ENCODE measurements at regions not wholly inside any gene's neighbourhood (a gene's known extent, or its start where the extent isn't known, plus 50 kb on each side); places are given as distances from the start of the nearest gene placed in this dataset.

DNA sequence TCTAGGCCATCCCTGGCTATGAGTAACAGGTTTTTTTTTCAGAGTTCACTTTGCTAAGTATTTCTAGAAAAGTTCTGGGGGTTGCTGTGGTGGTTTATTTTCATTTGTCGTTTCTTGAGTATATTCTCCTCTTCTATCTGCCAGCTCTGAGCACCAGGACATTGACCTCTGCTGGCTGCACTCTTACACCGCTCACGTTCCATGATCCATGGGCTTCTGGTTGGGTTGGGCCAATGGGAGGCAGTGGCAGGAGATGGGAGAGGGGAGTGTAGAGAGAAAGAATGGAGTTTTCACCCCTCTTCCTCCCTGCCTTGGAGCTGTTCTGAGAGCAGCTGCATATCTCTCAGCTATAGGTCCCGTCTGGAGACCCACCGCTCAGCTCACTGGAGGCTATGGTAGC lies 161.0 kb upstream of the ATXN1 start:
- TF ChIP-seq, protein P1, sequence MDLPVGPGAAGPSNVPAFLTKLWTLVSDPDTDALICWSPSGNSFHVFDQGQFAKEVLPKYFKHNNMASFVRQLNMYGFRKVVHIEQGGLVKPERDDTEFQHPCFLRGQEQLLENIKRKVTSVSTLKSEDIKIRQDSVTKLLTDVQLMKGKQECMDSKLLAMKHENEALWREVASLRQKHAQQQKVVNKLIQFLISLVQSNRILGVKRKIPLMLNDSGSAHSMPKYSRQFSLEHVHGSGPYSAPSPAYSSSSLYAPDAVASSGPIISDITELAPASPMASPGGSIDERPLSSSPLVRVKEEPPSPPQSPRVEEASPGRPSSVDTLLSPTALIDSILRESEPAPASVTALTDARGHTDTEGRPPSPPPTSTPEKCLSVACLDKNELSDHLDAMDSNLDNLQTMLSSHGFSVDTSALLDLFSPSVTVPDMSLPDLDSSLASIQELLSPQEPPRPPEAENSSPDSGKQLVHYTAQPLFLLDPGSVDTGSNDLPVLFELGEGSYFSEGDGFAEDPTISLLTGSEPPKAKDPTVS (IDR thresholded peaks at IDR 0.05; ENCODE audit: low read depth, low read length) = no peak
- TF ChIP-seq, protein P2, sequence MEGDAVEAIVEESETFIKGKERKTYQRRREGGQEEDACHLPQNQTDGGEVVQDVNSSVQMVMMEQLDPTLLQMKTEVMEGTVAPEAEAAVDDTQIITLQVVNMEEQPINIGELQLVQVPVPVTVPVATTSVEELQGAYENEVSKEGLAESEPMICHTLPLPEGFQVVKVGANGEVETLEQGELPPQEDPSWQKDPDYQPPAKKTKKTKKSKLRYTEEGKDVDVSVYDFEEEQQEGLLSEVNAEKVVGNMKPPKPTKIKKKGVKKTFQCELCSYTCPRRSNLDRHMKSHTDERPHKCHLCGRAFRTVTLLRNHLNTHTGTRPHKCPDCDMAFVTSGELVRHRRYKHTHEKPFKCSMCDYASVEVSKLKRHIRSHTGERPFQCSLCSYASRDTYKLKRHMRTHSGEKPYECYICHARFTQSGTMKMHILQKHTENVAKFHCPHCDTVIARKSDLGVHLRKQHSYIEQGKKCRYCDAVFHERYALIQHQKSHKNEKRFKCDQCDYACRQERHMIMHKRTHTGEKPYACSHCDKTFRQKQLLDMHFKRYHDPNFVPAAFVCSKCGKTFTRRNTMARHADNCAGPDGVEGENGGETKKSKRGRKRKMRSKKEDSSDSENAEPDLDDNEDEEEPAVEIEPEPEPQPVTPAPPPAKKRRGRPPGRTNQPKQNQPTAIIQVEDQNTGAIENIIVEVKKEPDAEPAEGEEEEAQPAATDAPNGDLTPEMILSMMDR (IDR thresholded peaks at IDR 0.05 in 2 of 3, conservative IDR thresholded peaks at IDR 0.05 in 1 of 3; ENCODE audit: control insufficient read depth in 2 of 3, extremely low read depth in 1 of 3, insufficient read depth in 1 of 3, low read depth in 3 of 3, low read length in 3 of 3) = no peak
- TF ChIP-seq POLR2AphosphoS5 (IDR thresholded peaks at IDR 0.05; ENCODE audit: low read length) = no peak
- TF ChIP-seq POLR2A (IDR thresholded peaks at IDR 0.05; ENCODE audit: low read depth, low read length) = no peak
- TF ChIP-seq RAD21 (IDR thresholded peaks at IDR 0.05; ENCODE audit: insufficient read depth, low read depth, low read length) = no peak
- no peak for TF ChIP-seq SMC3 (IDR thresholded peaks at IDR 0.05; ENCODE audit: borderline replicate concordance, low read length)
- TF ChIP-seq, protein P3, sequence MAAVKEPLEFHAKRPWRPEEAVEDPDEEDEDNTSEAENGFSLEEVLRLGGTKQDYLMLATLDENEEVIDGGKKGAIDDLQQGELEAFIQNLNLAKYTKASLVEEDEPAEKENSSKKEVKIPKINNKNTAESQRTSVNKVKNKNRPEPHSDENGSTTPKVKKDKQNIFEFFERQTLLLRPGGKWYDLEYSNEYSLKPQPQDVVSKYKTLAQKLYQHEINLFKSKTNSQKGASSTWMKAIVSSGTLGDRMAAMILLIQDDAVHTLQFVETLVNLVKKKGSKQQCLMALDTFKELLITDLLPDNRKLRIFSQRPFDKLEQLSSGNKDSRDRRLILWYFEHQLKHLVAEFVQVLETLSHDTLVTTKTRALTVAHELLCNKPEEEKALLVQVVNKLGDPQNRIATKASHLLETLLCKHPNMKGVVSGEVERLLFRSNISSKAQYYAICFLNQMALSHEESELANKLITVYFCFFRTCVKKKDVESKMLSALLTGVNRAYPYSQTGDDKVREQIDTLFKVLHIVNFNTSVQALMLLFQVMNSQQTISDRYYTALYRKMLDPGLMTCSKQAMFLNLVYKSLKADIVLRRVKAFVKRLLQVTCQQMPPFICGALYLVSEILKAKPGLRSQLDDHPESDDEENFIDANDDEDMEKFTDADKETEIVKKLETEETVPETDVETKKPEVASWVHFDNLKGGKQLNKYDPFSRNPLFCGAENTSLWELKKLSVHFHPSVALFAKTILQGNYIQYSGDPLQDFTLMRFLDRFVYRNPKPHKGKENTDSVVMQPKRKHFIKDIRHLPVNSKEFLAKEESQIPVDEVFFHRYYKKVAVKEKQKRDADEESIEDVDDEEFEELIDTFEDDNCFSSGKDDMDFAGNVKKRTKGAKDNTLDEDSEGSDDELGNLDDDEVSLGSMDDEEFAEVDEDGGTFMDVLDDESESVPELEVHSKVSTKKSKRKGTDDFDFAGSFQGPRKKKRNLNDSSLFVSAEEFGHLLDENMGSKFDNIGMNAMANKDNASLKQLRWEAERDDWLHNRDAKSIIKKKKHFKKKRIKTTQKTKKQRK (IDR thresholded peaks at IDR 0.05; ENCODE audit: low read depth, low read length) = no peak
- no peak for TF ChIP-seq CREB1 (IDR thresholded peaks at IDR 0.05; ENCODE audit: low read depth)
- no peak for TF ChIP-seq STAT1 (conservative IDR thresholded peaks at IDR 0.05)
- no peak for TF ChIP-seq CEBPB (IDR thresholded peaks at IDR 0.05; ENCODE audit: borderline replicate concordance in 1 of 2, low read depth in 2 of 2, low read length in 2 of 2)
- TF ChIP-seq JUND (IDR thresholded peaks at IDR 0.05; ENCODE audit: low read depth, low read length) = no peak
- no peak for TF ChIP-seq NFYA (IDR thresholded peaks at IDR 0.05; ENCODE audit: borderline replicate concordance, low read depth, low read length)
- TF ChIP-seq CBFB (IDR thresholded peaks at IDR 0.05; ENCODE audit: low read depth) = no peak
